ENCODE measurements at regions not wholly inside any gene's neighbourhood (a gene's known extent, or its start where the extent isn't known, plus 50 kb on each side); places are given as distances from the start of the nearest gene placed in this dataset.

- no peak overlapping the region for H3K27ac ChIP-seq (ENCODE audit: low read length)
- no peaks in the 10 kb centered on the region for H3K36me3 ChIP-seq (ENCODE audit: insufficient read depth, low read length)
- H3K4me2 ChIP-seq (ENCODE audit: insufficient read depth, low read length): no peak overlapping the region
- DNase-seq: no peak
- H3K4me3 ChIP-seq (ENCODE audit: low read depth in 1 of 2, low read length in 2 of 2): no peak overlapping the region
- no peaks in the 10 kb centered on the region for H3K27me3 ChIP-seq (ENCODE audit: insufficient read depth, low read length, poor library complexity)
- no peaks in the 10 kb centered on the region for H3K4me1 ChIP-seq (ENCODE audit: insufficient read depth, low read length)
- TF ChIP-seq EZH2 (IDR thresholded peaks at IDR 0.05; ENCODE audit: borderline replicate concordance, low read depth, low read length, severe bottlenecking) (no peak), CTCF (IDR thresholded peaks at IDR 0.05; ENCODE audit: borderline replicate concordance, extremely low read depth, low read length, poor library complexity, severe bottlenecking) (no peak)
- H2AFZ ChIP-seq (ENCODE audit: low read depth, low read length): no peak overlapping the region
- H3K79me2 ChIP-seq (ENCODE audit: insufficient read depth, low read length): no peaks in the 10 kb centered on the region
- ATAC-seq (ENCODE audit: insufficient read depth, low read depth): no peak
- no peak overlapping the region for H3K9ac ChIP-seq (ENCODE audit: low read depth, low read length)
- no peaks in the 10 kb centered on the region for H4K20me1 ChIP-seq (ENCODE audit: insufficient read depth, low read length)
- no peaks in the 10 kb centered on the region for H3K9me3 ChIP-seq (ENCODE audit: insufficient read depth, low read length, severe bottlenecking)
Measured at GRCh38 chr7:98724591-98724990, 107.5 kb downstream of the NPTX2 start.

DNA sequence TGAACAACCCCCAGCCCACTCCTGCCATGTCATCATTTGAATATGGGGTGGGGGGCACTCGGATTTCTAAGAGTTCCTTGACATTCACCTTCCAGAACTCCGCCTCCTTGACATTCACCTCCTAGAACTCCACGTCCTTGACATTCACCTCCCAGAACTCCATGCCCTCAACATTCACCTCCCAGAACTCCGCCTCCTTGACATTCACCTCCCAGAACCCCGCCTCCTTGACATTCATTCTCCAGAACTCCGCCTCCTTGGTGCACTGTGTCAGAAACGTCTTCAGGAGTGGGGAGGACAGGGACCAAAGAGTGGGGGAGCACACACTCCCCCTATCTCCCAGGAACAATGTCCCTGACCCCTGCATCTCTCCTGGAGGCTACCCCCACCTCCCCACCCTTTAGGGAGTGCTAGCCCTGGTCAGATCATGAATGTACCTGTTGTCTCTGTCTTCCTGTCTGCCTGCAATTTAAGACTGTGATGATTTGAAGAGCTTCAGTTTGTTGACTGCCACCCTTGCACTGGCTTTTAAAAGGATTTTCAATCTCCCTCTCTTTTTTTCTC lies 110.1 kb downstream of the NPTX2 start:
- no peaks in the 10 kb centered on the region for H3K9me3 ChIP-seq (ENCODE audit: insufficient read depth, low read length, severe bottlenecking)
- no peaks in the 10 kb centered on the region for H3K4me1 ChIP-seq (ENCODE audit: insufficient read depth, low read length)
- H3K4me2 ChIP-seq (ENCODE audit: insufficient read depth, low read length): no peak overlapping the region
- no peak overlapping the region for H3K27ac ChIP-seq (ENCODE audit: low read length)
- H3K9ac ChIP-seq (ENCODE audit: low read depth, low read length): no peak overlapping the region
- no peaks in the 10 kb centered on the region for H3K79me2 ChIP-seq (ENCODE audit: insufficient read depth, low read length)
- no peaks in the 10 kb centered on the region for H3K36me3 ChIP-seq (ENCODE audit: insufficient read depth, low read length)
- no peak overlapping the region for H3K4me3 ChIP-seq (ENCODE audit: low read depth in 1 of 2, low read length in 2 of 2)
- H3K27me3 ChIP-seq (ENCODE audit: insufficient read depth, low read length, poor library complexity): no peaks in the 10 kb centered on the region
- no peak for TF ChIP-seq CTCF (IDR thresholded peaks at IDR 0.05; ENCODE audit: borderline replicate concordance, extremely low read depth, low read length, poor library complexity, severe bottlenecking)
- TF ChIP-seq EZH2 (IDR thresholded peaks at IDR 0.05; ENCODE audit: borderline replicate concordance, low read depth, low read length, severe bottlenecking): no peak
- H4K20me1 ChIP-seq (ENCODE audit: insufficient read depth, low read length): no peaks in the 10 kb centered on the region
- no peak for DNase-seq
- ATAC-seq (ENCODE audit: insufficient read depth, low read depth): no peak
- H2AFZ ChIP-seq (ENCODE audit: low read depth, low read length): no peak overlapping the region

- H3K4me3 ChIP-seq (ENCODE audit: low read depth in 1 of 2, low read length in 2 of 2): no peak overlapping the region
- DNase-seq: no peak
- no peaks in the 10 kb centered on the region for H3K36me3 ChIP-seq (ENCODE audit: insufficient read depth, low read length)
- no peaks in the 10 kb centered on the region for H3K79me2 ChIP-seq (ENCODE audit: insufficient read depth, low read length)
- no peak overlapping the region for H3K4me2 ChIP-seq (ENCODE audit: insufficient read depth, low read length)
- ATAC-seq (ENCODE audit: insufficient read depth, low read depth): no peak
- no peak overlapping the region for H3K9ac ChIP-seq (ENCODE audit: low read depth, low read length)
- no peak overlapping the region for H2AFZ ChIP-seq (ENCODE audit: low read depth, low read length)
- H4K20me1 ChIP-seq (ENCODE audit: insufficient read depth, low read length): no peaks in the 10 kb centered on the region
- H3K4me1 ChIP-seq (ENCODE audit: insufficient read depth, low read length): no peaks in the 10 kb centered on the region
- no peak for TF ChIP-seq CTCF (IDR thresholded peaks at IDR 0.05; ENCODE audit: borderline replicate concordance, extremely low read depth, low read length, poor library complexity, severe bottlenecking)
- H3K27ac ChIP-seq (ENCODE audit: low read length): no peak overlapping the region
- no peaks in the 10 kb centered on the region for H3K9me3 ChIP-seq (ENCODE audit: insufficient read depth, low read length, severe bottlenecking)
- H3K27me3 ChIP-seq (ENCODE audit: insufficient read depth, low read length, poor library complexity): no peaks in the 10 kb centered on the region
Measured at GRCh38 chr7:98728555-98728954, 111.5 kb downstream of the NPTX2 start.

GRCh38 chr7:98729121-98729520 lies 112.0 kb downstream of the NPTX2 start:
- no peak for TF ChIP-seq EZH2 (IDR thresholded peaks at IDR 0.05; ENCODE audit: borderline replicate concordance, low read depth, low read length, severe bottlenecking)
- TF ChIP-seq CTCF (IDR thresholded peaks at IDR 0.05; ENCODE audit: borderline replicate concordance, extremely low read depth, low read length, poor library complexity, severe bottlenecking): no peak
- Histone ChIP-seq H3K36me3 (ENCODE audit: insufficient read depth, low read length) (no peaks in the 10 kb centered on the region), H3K4me2 (ENCODE audit: insufficient read depth, low read length) (no peak overlapping the region), H3K27ac (ENCODE audit: low read length) (no peak overlapping the region), H3K9me3 (ENCODE audit: insufficient read depth, low read length, severe bottlenecking) (no peaks in the 10 kb centered on the region), H3K4me1 (ENCODE audit: insufficient read depth, low read length) (no peaks in the 10 kb centered on the region), H3K27me3 (ENCODE audit: insufficient read depth, low read length, poor library complexity) (no peaks in the 10 kb centered on the region), H4K20me1 (ENCODE audit: insufficient read depth, low read length) (no peaks in the 10 kb centered on the region), H3K9ac (ENCODE audit: low read depth, low read length) (no peak overlapping the region), H3K79me2 (ENCODE audit: insufficient read depth, low read length) (no peaks in the 10 kb centered on the region), H3K4me3 (ENCODE audit: low read depth in 1 of 2, low read length in 2 of 2) (no peak overlapping the region), H2AFZ (ENCODE audit: low read depth, low read length) (no peak overlapping the region)
- no peak for ATAC-seq (ENCODE audit: insufficient read depth, low read depth)
- no peak for DNase-seq
